NCI-H1048 (cell line): ENCODE measurements at regions not wholly inside any gene's neighbourhood (a gene's known extent, or its start where the extent isn't known, plus 50 kb on each side); places are given as distances from the start of the nearest gene placed in this dataset.

Experiments
- DNase-seq: peaks from one replicate; lab custom pipeline; 2025; lab: John Stamatoyannopoulos, UW

- DNase-seq: no peak
These were observed 207.6 kb upstream of the MPDZ start for GRCh38 chr9:13487071-13487470.

GRCh38 chr9:13485068-13485596 is 205.6 kb upstream of the MPDZ start:
- DNase-seq: no peak

GRCh38 chr9:13484186-13484585 is 204.7 kb upstream of the MPDZ start:
- no peak for DNase-seq

- no peak for DNase-seq
These were observed 201.8 kb upstream of the MPDZ start for GRCh38 chr9:13481274-13481673.

- no peak for DNase-seq
These were observed 201.2 kb upstream of the MPDZ start for GRCh38 chr9:13480693-13481092.

- DNase-seq: no peak
These were observed 199.6 kb upstream of the MPDZ start for GRCh38 chr9:13479096-13479495.

GRCh38 chr9:13478639-13479038 is 199.1 kb upstream of the MPDZ start:
- no peak for DNase-seq

GRCh38 chr9:13478160-13478559 is 198.7 kb upstream of the MPDZ start:
- DNase-seq: no peak

- no peak for DNase-seq
These were observed 191.3 kb upstream of the MPDZ start for GRCh38 chr9:13470836-13471235.

GRCh38 chr9:13467157-13467556 is 187.7 kb upstream of the MPDZ start:
- DNase-seq: no peak

GRCh38 chr9:13461414-13461991 is 182.0 kb upstream of the MPDZ start:
- DNase-seq: no peak

- DNase-seq: no peak
These were observed 179.6 kb upstream of the MPDZ start for GRCh38 chr9:13459071-13459470.

- DNase-seq: no peak
These were observed 178.3 kb upstream of the MPDZ start for GRCh38 chr9:13457795-13458194.

- no peak for DNase-seq
These were observed 171.2 kb upstream of the MPDZ start for GRCh38 chr9:13450723-13451122.

GRCh38 chr9:13448482-13448881 is 169.0 kb upstream of the MPDZ start:
- DNase-seq: no peak

GRCh38 chr9:13447843-13448422 is 168.4 kb upstream of the MPDZ start:
- no peak for DNase-seq

- no peak for DNase-seq
These were observed 167.7 kb upstream of the MPDZ start for GRCh38 chr9:13446938-13447842.

- DNase-seq: no peak
These were observed 166.9 kb upstream of the MPDZ start for GRCh38 chr9:13446286-13446937.

GRCh38 chr9:13445103-13445500 is 165.6 kb upstream of the MPDZ start:
- DNase-seq: no peak

- no peak for DNase-seq
These were observed 165.0 kb upstream of the MPDZ start for GRCh38 chr9:13444245-13445102.
